CD14-positive monocyte (primary cell): ENCODE measurements at regions not wholly inside any gene's neighbourhood (a gene's known extent, or its start where the extent isn't known, plus 50 kb on each side); places are given as distances from the start of the nearest gene placed in this dataset.

ENCODE experiments used
- DNase-seq, 3 donors: peaks; one replicate each; pipeline ENCODE4 v3.0.0-alpha.2; 2011 to 2022
- H2AFZ ChIP-seq: 2 replicates; pipeline ENCODE4 v1.6.0; 2012; ENCODE audit warnings: mild to moderate bottlenecking, low read depth, low read length, inconsistent platforms; ENCODE audit not compliant: insufficient read depth, poor library complexity, severe bottlenecking
- H3K27ac ChIP-seq, 2 donors: 1 replicate in 1 of 2; 2 replicates in 1 of 2; pipeline ENCODE4 v1.5.1; 2012 to 2013; ENCODE audit warnings: low read length in 2 of 2, control low read depth in 1 of 2, inconsistent platforms in 1 of 2, low read depth in 1 of 2, mild to moderate bottlenecking in 1 of 2
- H3K27me3 ChIP-seq, 2 donors: one replicate each; pipeline versions ENCODE4 v1.6.0 to v1.6.1; 2011 to 2013; ENCODE audit warnings: low read length in 2 of 2; ENCODE audit not compliant: control insufficient read depth in 2 of 2, insufficient read depth in 2 of 2
- H3K36me3 ChIP-seq, 2 donors: replicated peaks in 1 of 2; 1 replicate in 1 of 2; 2 replicates in 1 of 2; pipeline versions ENCODE4 v1.5.1 to v1.6.1; 2012 to 2013; ENCODE audit warnings: low read length in 2 of 2, control low read depth in 1 of 2, inconsistent platforms in 1 of 2, mild to moderate bottlenecking in 1 of 2; ENCODE audit not compliant: insufficient read depth in 2 of 2, control insufficient read depth in 1 of 2
- H3K4me1 ChIP-seq, 2 donors: 1 replicate in 1 of 2; 2 replicates in 1 of 2; pipeline versions ENCODE4 v1.5.1 to v1.6.1; 2012 to 2013; ENCODE audit warnings: low read length in 2 of 2, control low read depth in 1 of 2, inconsistent platforms in 1 of 2, mild to moderate bottlenecking in 1 of 2, moderate library complexity in 1 of 2; ENCODE audit not compliant: insufficient read depth in 2 of 2, control insufficient read depth in 1 of 2
- H3K4me2 ChIP-seq: replicated peaks from 2 replicates; pipeline ENCODE3; 2012; ENCODE audit warnings: low read length, moderate library complexity, mild to moderate bottlenecking; ENCODE audit not compliant: poor library complexity, severe bottlenecking; ENCODE audit errors: extremely low read depth
- H3K4me3 ChIP-seq, 3 experiments: fragments of 200-600 bp in 1 of 3; sonication (generic) in 1 of 3; replicated peaks in 1 of 3; 1 replicate in 2 of 3; 2 replicates in 1 of 3; pipeline ENCODE4 v1.5.1; 2011 to 2013; ENCODE audit warnings: low read length in 3 of 3, mild to moderate bottlenecking in 3 of 3, control low read depth in 2 of 3, low read depth in 2 of 3, inconsistent platforms in 1 of 3, moderate library complexity in 1 of 3
- H3K79me2 ChIP-seq: 2 replicates; pipeline ENCODE4 v1.6.0; 2012; ENCODE audit warnings: mild to moderate bottlenecking, control low read depth, inconsistent platforms, low read length, moderate library complexity; ENCODE audit not compliant: insufficient read depth
- H3K9ac ChIP-seq: 2 replicates; pipeline ENCODE4 v1.6.0; 2017; ENCODE audit warnings: low read length, mild to moderate bottlenecking; ENCODE audit not compliant: insufficient read depth, poor library complexity, severe bottlenecking
- H3K9me3 ChIP-seq, 2 donors: replicated peaks in 1 of 2; 1 replicate in 1 of 2; 2 replicates in 1 of 2; pipeline versions ENCODE4 v1.5.1 to v1.6.1; 2012 to 2013; ENCODE audit warnings: low read length in 2 of 2, control low read depth in 1 of 2; ENCODE audit not compliant: control insufficient read depth in 1 of 2, insufficient read depth in 1 of 2
- H4K20me1 ChIP-seq: 2 replicates; pipeline ENCODE4 v1.6.0; 2012; ENCODE audit warnings: mild to moderate bottlenecking, low read length, control low read depth, moderate library complexity; ENCODE audit not compliant: insufficient read depth
- H3K27ac Mint-ChIP-seq, 7 donors: one replicate each; pipeline ENCODE4 v1.8.0; 2020; ENCODE audit warnings: mild to moderate bottlenecking in 7 of 7, mixed read lengths in 7 of 7, moderate library complexity in 6 of 7, inconsistent platforms in 2 of 7
- H3K27me3 Mint-ChIP-seq, 3 donors: one replicate each; pipeline ENCODE4 v1.8.0; 2021 to 2022; ENCODE audit warnings: low read depth in 3 of 3, mild to moderate bottlenecking in 3 of 3, mixed read lengths in 3 of 3, moderate library complexity in 3 of 3, inconsistent platforms in 1 of 3
- H3K36me3 Mint-ChIP-seq, 2 donors: one replicate each; pipeline ENCODE4 v1.8.0; 2020; ENCODE audit warnings: mixed read lengths in 2 of 2, inconsistent platforms in 1 of 2, mild to moderate bottlenecking in 1 of 2
- H3K4me1 Mint-ChIP-seq: one replicate; pipeline ENCODE4 v1.8.0; 2020; ENCODE audit warnings: mild to moderate bottlenecking, mixed read lengths
- H3K4me3 Mint-ChIP-seq, 2 donors: one replicate each; pipeline ENCODE4 v1.8.0; 2020; ENCODE audit warnings: mild to moderate bottlenecking in 2 of 2, mixed read lengths in 2 of 2, moderate library complexity in 1 of 2
- H3K9me3 Mint-ChIP-seq, 7 donors: one replicate each; pipeline ENCODE4 v1.8.0; 2020 to 2022; ENCODE audit warnings: mixed read lengths in 7 of 7, mild to moderate bottlenecking in 6 of 7, moderate library complexity in 6 of 7, inconsistent platforms in 2 of 7
- CTCF ChIP-seq: fragments of 200-600 bp; IDR thresholded peaks from one replicate; pipeline ENCODE4 v1.8.0; 2022; ENCODE audit warnings: antibody characterized with exemption, mild to moderate bottlenecking
- WGBS: methylation state at CpG from one replicate; pipeline ENCODE4 v1.1.5; 2013; ENCODE audit warnings: missing lambda C conversion rate; ENCODE audit not compliant: insufficient coverage; 5-methylcytosine and 5-hydroxymethylcytosine counted together
- intact Hi-C, 2 donors: fragments of 100-400 bp; cut with micrococcal nuclease; formaldehyde crosslinking; loops; one replicate each; pipeline versions ENCODE4 v1.15.0 to v1.15.1; 2023

- Histone ChIP-seq H3K36me3 (no peaks in the 10 kb centered on the region), H3K4me3 (no peak overlapping the region), H4K20me1 (no peaks in the 10 kb centered on the region), H3K4me2 (no peak overlapping the region), H3K27ac (no peak overlapping the region), H3K27me3 (no peaks in the 10 kb centered on the region), H3K4me1 (no peaks in the 10 kb centered on the region), H3K9ac (no peak overlapping the region), H3K79me2 (no peaks in the 10 kb centered on the region), H2AFZ (no peak overlapping the region), H3K9me3 (no peaks in the 10 kb centered on the region)
- Mint-ChIP-seq H3K4me1 (no peaks in the 10 kb centered on the region), H3K36me3 (no peaks in the 10 kb centered on the region), H3K27ac (no peak overlapping the region), H3K9me3 (peaks cover 0 to 6% (median 2%) of the 10 kb centered on the region in 7 donors), H3K4me3 (no peak overlapping the region), H3K27me3 (peaks cover 0 to 1% (median 0%) of the 10 kb centered on the region in 3 donors)
- no CpG with 5 or more reads among the region's 3 CpGs for WGBS
- no peak for DNase-seq
- intact Hi-C loops, result no loop called here
- no peak for TF ChIP-seq CTCF
Measured at GRCh38 chr5:124798890-124799289, 52.5 kb upstream of the ZNF608 start.

- TF ChIP-seq CTCF, result no peak
Measured at GRCh38 chr5:124801551-124801950, 55.1 kb upstream of the ZNF608 start.

More at GRCh38 chr5:124801551-124801950, 55.1 kb upstream of the ZNF608 start:
- Histone ChIP-seq H3K4me2 (no peak overlapping the region), H3K27ac (no peak overlapping the region), H3K79me2 (no peaks in the 10 kb centered on the region), H3K27me3 (no peaks in the 10 kb centered on the region), H3K4me1 (no peaks in the 10 kb centered on the region), H2AFZ (no peak overlapping the region), H3K36me3 (no peaks in the 10 kb centered on the region), H4K20me1 (no peaks in the 10 kb centered on the region), H3K9ac (no peak overlapping the region), H3K9me3 (no peaks in the 10 kb centered on the region), H3K4me3 (no peak overlapping the region)
- Mint-ChIP-seq H3K27me3 (no peaks in the 10 kb centered on the region), H3K36me3 (no peaks in the 10 kb centered on the region), H3K27ac (no peak overlapping the region), H3K4me1 (no peaks in the 10 kb centered on the region), H3K4me3 (no peak overlapping the region), H3K9me3 (peaks cover 0 to 6% (median 2%) of the 10 kb centered on the region in 7 donors)
- WGBS, result no CpG with 5 or more reads among the region's 3 CpGs
- intact Hi-C loops, result no loop called here
- DNase-seq, result no peak
